ENCODE measurements at regions not wholly inside any gene's neighbourhood (a gene's known extent, or its start where the extent isn't known, plus 50 kb on each side); places are given as distances from the start of the nearest gene placed in this dataset.

- TF ChIP-seq CTCF (conservative IDR thresholded peaks at IDR 0.05; ENCODE audit: low read length) (no peak), EZH2phosphoT487 (IDR thresholded peaks at IDR 0.05; ENCODE audit: borderline replicate concordance) (no peak)
Measured at GRCh38 chr16:55136356-55137150, 187.4 kb upstream of the IRX6 start.

Measured in Loucy (cell line).